ENCODE measurements at regions not wholly inside any gene's neighbourhood (a gene's known extent, or its start where the extent isn't known, plus 50 kb on each side); places are given as distances from the start of the nearest gene placed in this dataset.
"Not testable (repeated sequence)": the region's sequence is repeated elsewhere in the genome, so short reads cannot be mapped to it uniquely, and the experiment has no call there.

DNA sequence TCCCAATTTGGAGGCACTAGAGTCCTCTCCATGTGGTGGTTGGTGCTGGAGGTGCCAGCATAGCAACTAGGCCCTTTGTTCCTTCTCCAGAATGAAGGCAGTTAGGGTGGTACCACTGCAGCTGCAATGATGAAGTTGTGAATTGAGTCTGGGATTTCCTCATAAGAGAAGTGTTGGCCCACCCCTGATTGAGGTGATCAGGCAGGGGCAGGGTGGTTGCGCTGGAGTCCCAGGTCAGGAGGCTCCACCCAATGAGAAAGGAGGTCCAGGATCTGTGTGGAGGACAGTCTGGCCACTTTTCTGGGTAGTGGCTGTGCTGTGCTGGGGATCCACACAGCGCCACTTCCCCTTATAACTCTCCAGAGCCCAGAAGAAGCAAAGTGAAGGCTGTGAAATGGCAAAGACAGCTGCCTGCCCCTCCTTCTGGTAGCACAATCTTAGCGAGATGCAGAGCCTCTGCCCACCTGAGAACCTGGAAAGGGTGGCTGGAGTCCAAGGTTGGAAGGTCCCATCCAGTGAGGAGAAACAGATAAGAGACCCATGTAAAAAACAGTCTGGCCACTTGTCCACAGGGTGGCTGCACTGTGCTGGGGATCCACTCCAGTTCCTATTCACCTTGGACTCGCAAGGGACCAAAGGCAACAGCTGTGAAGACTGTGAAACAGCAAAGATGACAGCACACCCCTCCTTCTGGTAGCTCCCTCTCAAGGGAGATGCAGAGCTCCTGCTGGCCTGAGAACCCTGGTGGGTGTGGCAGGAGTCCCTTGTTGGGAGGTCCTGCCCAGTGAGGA, 124.6 kb downstream of the RRAGB start:
- no peak overlapping the region for H3K27ac ChIP-seq
- no peaks in the 10 kb centered on the region for H3K9me3 ChIP-seq
- TF ChIP-seq, protein P1, sequence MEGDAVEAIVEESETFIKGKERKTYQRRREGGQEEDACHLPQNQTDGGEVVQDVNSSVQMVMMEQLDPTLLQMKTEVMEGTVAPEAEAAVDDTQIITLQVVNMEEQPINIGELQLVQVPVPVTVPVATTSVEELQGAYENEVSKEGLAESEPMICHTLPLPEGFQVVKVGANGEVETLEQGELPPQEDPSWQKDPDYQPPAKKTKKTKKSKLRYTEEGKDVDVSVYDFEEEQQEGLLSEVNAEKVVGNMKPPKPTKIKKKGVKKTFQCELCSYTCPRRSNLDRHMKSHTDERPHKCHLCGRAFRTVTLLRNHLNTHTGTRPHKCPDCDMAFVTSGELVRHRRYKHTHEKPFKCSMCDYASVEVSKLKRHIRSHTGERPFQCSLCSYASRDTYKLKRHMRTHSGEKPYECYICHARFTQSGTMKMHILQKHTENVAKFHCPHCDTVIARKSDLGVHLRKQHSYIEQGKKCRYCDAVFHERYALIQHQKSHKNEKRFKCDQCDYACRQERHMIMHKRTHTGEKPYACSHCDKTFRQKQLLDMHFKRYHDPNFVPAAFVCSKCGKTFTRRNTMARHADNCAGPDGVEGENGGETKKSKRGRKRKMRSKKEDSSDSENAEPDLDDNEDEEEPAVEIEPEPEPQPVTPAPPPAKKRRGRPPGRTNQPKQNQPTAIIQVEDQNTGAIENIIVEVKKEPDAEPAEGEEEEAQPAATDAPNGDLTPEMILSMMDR (IDR thresholded peaks at IDR 0.05): no peak
- intact Hi-C loops (cut with DNase I): no loop called here
- H3K4me1 ChIP-seq: no peaks in the 10 kb centered on the region
- ATAC-seq (no peak), DNase-seq (no peak)
- no peaks in the 10 kb centered on the region for H3K36me3 ChIP-seq
- H3K27me3 ChIP-seq: no peaks in the 10 kb centered on the region
- no peak overlapping the region for H3K4me3 ChIP-seq

DNA sequence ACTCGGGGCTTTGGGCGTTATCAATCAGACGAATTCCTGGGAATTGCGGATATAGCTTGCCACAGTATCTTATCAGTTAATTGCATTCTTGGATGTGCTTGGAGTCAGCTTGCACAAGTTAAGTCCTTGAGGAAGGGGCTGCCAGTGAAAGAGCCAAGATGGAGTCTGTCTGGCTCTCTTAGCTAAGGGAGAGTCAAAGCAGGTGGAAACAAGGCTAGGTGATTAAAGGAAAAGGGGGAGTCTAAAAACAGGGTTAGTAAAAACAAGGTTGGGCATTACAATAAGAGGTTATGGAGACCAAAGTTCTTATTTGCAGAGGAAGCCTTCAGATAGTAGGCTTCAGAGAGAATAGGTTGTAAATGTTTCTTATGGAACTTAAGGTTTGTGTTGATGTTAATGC, 149.2 kb downstream of the RRAGB start:
- H3K4me3 ChIP-seq; intact Hi-C loops (cut with DNase I); H3K36me3 ChIP-seq; H3K9me3 ChIP-seq; H3K27ac ChIP-seq; H3K27me3 ChIP-seq; ATAC-seq; DNase-seq; H3K4me1 ChIP-seq: not testable (repeated sequence)

DNA sequence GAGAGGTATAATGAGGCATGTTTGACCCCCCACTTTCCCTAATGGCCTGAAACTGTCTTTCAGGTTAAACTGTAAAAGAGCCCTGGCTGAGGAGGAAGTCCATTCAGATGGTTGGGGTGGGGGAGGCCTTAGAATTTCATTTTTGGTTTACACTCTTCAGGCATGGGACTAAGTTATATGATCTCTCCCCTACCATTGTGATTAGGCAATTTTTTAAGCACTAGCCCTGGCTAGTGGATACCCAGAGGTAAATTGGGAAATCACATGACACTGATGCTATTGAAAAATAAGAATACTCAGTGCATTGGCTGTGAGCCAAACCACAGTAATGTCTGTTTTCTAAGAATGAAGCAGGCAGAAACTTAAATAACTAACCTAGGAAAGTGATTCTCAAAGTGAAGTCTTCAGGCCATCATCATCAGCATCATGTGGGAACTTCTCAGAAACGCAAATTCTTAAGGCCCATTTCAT, 149.7 kb downstream of the RRAGB start:
- no peaks in the 10 kb centered on the region for H3K9me3 ChIP-seq
- no peaks in the 10 kb centered on the region for H3K27me3 ChIP-seq
- no peaks in the 10 kb centered on the region for H3K4me1 ChIP-seq
- H3K36me3 ChIP-seq: no peaks in the 10 kb centered on the region
- TF ChIP-seq, protein P1 (IDR thresholded peaks at IDR 0.05): no peak
- ATAC-seq (no peak), DNase-seq (no peak)
- no peak overlapping the region for H3K4me3 ChIP-seq
- H3K27ac ChIP-seq: no peak overlapping the region
- intact Hi-C loops (cut with DNase I): no loop called here

DNA sequence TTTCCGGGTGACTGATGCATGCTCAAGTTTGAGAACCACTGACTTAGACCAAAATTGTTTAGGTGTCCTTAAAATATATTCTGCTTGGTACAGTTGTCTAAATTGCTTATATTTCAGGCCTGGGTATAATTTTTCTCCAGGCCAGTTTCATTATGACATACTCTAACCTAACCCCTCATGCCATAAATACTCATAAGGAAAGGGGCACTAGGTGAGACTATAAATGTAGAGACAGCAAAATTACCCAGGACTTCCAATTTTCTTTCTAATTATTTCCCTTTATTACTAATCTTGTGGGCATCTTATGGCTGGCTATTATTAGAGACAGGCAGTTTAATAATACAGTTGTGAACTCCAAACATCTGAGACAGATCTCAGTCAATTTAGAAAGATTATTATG, 150.2 kb downstream of the RRAGB start:
- TF ChIP-seq, protein P1 (IDR thresholded peaks at IDR 0.05): no peak
- intact Hi-C loops (cut with DNase I): no loop called here
- Histone ChIP-seq H3K9me3 (no peaks in the 10 kb centered on the region), H3K36me3 (no peaks in the 10 kb centered on the region), H3K27ac (no peak overlapping the region), H3K27me3 (no peaks in the 10 kb centered on the region), H3K4me3 (no peak overlapping the region), H3K4me1 (no peaks in the 10 kb centered on the region)
- ATAC-seq (no peak), DNase-seq (no peak)

DNA sequence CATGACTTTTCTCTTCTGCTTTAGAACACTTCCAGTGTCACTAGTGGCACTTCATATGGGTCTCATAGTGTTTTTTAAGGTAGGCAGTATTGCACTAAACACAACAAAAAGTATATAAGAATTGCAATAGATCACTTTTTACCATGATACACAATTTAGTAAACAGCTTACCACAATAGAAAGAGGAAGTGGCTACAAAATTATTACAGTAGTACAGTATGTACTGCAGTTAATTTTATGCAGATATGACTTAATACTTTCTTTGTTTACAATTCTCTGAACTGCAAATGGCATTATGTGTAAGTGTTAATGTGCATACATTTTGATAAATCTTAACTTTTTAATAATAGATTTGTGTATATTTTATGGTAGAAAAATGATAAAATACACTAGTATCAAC, 157.3 kb downstream of the RRAGB start:
- Histone ChIP-seq H3K9me3 (no peaks in the 10 kb centered on the region), H3K4me1 (no peaks in the 10 kb centered on the region), H3K36me3 (no peaks in the 10 kb centered on the region), H3K27ac (no peak overlapping the region), H3K4me3 (no peak overlapping the region), H3K27me3 (no peaks in the 10 kb centered on the region)
- DNase-seq (no peak), ATAC-seq (no peak)
- TF ChIP-seq, protein P1 (IDR thresholded peaks at IDR 0.05): no peak
- intact Hi-C loops (cut with DNase I): no loop called here

DNA sequence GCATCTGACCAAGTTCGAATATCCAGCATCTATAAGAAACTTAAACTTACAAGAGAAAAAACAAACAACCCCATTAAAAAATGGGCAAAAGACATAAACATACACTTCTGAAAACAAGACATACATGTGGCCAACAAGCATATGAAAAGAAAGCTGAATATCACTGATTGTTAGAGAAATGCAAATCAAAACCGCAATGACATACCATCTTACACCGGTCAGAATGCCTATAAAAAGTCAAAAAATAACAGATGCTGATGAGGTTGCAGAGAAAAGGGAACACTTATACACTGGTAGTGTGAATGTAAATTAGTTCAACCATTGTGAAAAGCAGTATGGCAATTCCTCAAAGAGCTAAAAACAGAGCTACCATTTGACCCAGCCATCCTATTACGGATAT, 166.0 kb downstream of the RRAGB start:
- H3K4me1 ChIP-seq; H3K9me3 ChIP-seq; intact Hi-C loops (cut with DNase I); H3K4me3 ChIP-seq; ATAC-seq; H3K27ac ChIP-seq; H3K27me3 ChIP-seq; H3K36me3 ChIP-seq; DNase-seq: not testable (repeated sequence)
